Testis (tissue), 2 donors: ENCODE measurements at regions not wholly inside any gene's neighbourhood (a gene's known extent, or its start where the extent isn't known, plus 50 kb on each side); places are given as distances from the start of the nearest gene placed in this dataset.

Source experiments
- DNase-seq: peaks from one replicate; pipeline ENCODE4 v3.0.0-alpha.2; 2019
- H3K27ac ChIP-seq, 2 donors: fragments of 200-600 bp; sonication (generic); one replicate each; pipeline ENCODE4 v1.5.1; 2019
- H3K27me3 ChIP-seq: fragments of 200-600 bp; sonication (generic); one replicate; pipeline ENCODE4 v1.5.1; 2019
- H3K36me3 ChIP-seq: fragments of 200-600 bp; sonication (generic); one replicate; pipeline ENCODE4 v1.5.1; 2017; ENCODE audit warnings: low read depth; ENCODE audit errors: missing control alignments
- H3K4me1 ChIP-seq: fragments of 200-600 bp; sonication (generic); one replicate; pipeline ENCODE4 v1.5.1; 2019
- H3K4me3 ChIP-seq, 2 donors: fragments of 200-600 bp; sonication (generic); one replicate each; pipeline ENCODE4 v1.5.1; 2017 to 2019
- H3K9me3 ChIP-seq: fragments of 200-600 bp; sonication (generic); one replicate; pipeline ENCODE4 v1.5.1; 2017
- CTCF ChIP-seq, 3 experiments: fragments of 450-650 bp in 2 of 3; fragments of 200-600 bp in 1 of 3; sonication (generic) in 1 of 3; IDR thresholded peaks; one replicate each; pipeline ENCODE4 v1.5.1; 2016 to 2019; ENCODE audit warnings: antibody characterized with exemption in 3 of 3, mild to moderate bottlenecking in 2 of 3, moderate library complexity in 1 of 3
- POLR2A ChIP-seq: fragments of 450-650 bp; IDR thresholded peaks from one replicate; pipeline ENCODE4 v1.6.1; 2017; ENCODE audit warnings: antibody characterized with exemption, mild to moderate bottlenecking, moderate library complexity
- WGBS, 2 donors: methylation state at CpG; one replicate each; pipeline ENCODE4 v1.1.5; 2018; 5-methylcytosine and 5-hydroxymethylcytosine counted together
- intact Hi-C: fragments of 100-400 bp; cut with DNase I; formaldehyde crosslinking; loops from one replicate; pipeline ENCODE4 v1.15.1; 2023; ENCODE audit warnings: low total_unique reads

DNA sequence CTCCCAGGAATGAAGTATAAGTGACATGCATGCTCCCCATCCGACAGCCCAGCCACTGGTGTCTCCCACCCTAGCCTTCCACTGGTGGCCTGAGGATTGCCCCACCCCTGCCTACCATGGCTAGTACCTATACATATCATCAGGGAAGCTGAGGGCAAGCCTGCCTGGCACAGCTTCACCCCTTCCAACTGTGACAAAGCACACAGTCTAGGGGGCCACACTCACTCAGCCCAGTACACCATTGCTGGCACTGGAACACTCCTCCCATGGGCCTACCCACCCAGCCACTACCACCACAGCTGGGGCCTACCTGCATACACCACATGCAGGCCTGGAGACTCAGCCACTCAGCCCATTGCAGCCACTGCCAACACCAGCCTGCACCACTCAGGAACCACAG lies 393.1 kb upstream of the STEAP1 start:
- H3K4me3 ChIP-seq, result no peak overlapping the region
- intact Hi-C loops, result no loop called here
- 92% methylated on average over 1 of the region's 1 CpG; no CpG with 5 or more reads in 1 of the 2 donors for WGBS, 2 donors
- TF ChIP-seq CTCF (IDR thresholded peaks at IDR 0.05) (no peak), POLR2A (no peak)
- DNase-seq, result no peak
- H3K9me3 ChIP-seq, result no peaks in the 10 kb centered on the region
- no peaks in the 10 kb centered on the region for H3K27me3 ChIP-seq
- no peaks in the 10 kb centered on the region for H3K4me1 ChIP-seq
- H3K27ac ChIP-seq, result no peak overlapping the region
- no peaks in the 10 kb centered on the region for H3K36me3 ChIP-seq

DNA sequence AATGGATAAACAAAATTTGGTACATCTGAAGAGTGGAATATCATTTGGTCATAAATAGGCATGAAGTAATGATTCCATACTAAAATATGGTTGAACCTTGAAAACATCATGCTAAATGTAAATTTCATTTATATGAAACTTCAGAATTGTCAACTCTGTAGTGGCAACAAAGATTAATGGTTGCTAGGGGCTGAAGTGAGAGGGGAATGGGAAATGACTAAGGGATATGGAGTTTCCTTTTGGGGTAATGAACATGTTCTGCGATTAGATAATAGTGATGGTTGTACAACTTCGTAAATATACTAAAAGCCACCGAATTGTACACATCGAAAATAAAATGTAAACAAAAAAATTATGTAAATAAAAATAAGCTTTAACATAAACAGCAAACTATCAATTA lies 384.1 kb upstream of the STEAP1 start:
- Histone ChIP-seq H3K4me3 (no peak overlapping the region), H3K27me3 (no peaks in the 10 kb centered on the region), H3K9me3 (no peaks in the 10 kb centered on the region), H3K36me3 (no peaks in the 10 kb centered on the region), H3K27ac (no peak overlapping the region), H3K4me1 (no peaks in the 10 kb centered on the region)
- no peak for DNase-seq
- TF ChIP-seq CTCF (IDR thresholded peaks at IDR 0.05) (no peak), POLR2A (no peak)
- WGBS, 2 donors, result 81 to 86% methylated on average over 4 of the region's 4 CpGs
- intact Hi-C loops, result no loop called here

DNA sequence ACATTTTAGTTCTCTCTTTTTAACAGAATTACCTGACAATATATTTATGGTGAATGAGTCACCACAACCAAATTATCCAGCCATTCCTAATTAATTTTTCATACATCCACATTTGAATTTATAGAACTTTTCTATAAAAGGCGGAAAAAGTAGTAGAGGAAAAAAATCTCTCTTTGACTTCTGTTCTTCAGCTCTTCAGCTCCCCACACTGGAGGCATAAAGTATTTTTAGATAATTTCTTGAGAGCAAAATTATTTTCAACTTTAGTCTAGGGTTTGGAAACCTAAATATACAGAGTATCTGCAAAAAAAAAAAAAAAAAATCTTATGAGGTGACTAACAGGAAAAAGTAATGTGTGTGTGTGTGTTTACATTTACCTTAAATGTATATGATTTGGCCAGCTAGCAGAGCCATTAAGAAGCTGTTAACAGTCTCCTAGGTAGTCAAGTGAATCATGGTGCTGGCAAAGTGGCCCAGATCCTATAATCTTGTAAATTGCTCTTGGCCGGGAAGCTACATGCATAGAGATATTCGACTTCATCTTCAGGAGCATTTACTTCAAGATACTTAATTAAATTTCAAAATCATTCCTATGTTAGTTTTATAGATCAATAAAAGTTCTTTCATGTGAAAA lies 383.1 kb upstream of the STEAP1 start:
- Histone ChIP-seq H3K27ac (no peak overlapping the region), H3K4me1 (no peaks in the 10 kb centered on the region), H3K36me3 (no peaks in the 10 kb centered on the region), H3K4me3 (no peak overlapping the region), H3K27me3 (no peaks in the 10 kb centered on the region), H3K9me3 (no peaks in the 10 kb centered on the region)
- 55 to 68% methylated on average over 3 of the region's 3 CpGs for WGBS, 2 donors
- no peak for DNase-seq
- TF ChIP-seq CTCF (IDR thresholded peaks at IDR 0.05) (no peak), POLR2A (no peak)
- intact Hi-C loops, result no loop called here

DNA sequence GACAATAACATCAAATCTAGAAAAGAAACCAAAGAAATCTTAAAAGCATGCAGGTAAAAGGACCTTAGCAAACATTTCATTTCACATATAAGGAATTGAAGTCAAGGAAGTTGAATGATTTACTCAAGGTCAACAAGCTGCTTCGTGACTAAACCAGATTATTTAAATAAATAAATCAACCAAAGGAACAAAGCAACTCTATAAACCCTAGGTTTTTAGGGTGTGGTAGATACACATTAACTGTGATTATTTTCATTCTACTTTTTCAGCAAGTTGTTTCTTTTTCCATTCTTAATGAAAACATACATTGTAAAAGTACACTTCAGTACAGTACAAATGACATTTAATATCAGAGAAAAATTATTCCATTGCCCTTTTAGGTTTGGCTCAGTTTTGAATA lies 382.0 kb upstream of the STEAP1 start:
- H3K27me3 ChIP-seq, result no peaks in the 10 kb centered on the region
- no peak overlapping the region for H3K27ac ChIP-seq
- H3K36me3 ChIP-seq, result no peaks in the 10 kb centered on the region
- WGBS, 2 donors, result 11 to 32% methylated on average over 1 of the region's 1 CpG
- no peak overlapping the region for H3K4me3 ChIP-seq
- no peaks in the 10 kb centered on the region for H3K4me1 ChIP-seq
- H3K9me3 ChIP-seq, result no peaks in the 10 kb centered on the region
- intact Hi-C loops, result no loop called here
- no peak for DNase-seq
- no peak for TF ChIP-seq CTCF (IDR thresholded peaks at IDR 0.05)
- TF ChIP-seq POLR2A, result no peak

GRCh38 chr7:89773611-89774010 lies 380.7 kb upstream of the STEAP1 start:
- H3K9me3 ChIP-seq, result no peaks in the 10 kb centered on the region
- no peak for TF ChIP-seq POLR2A
- no peak for TF ChIP-seq CTCF (IDR thresholded peaks at IDR 0.05)
- no peak overlapping the region for H3K27ac ChIP-seq
- whole genome bisulfite sequencing, 2 donors, result 89% methylated on average over 2 of the region's 2 CpGs
- H3K36me3 ChIP-seq, result no peaks in the 10 kb centered on the region
- no peak overlapping the region for H3K4me3 ChIP-seq
- intact Hi-C loops, result no loop called here
- no peaks in the 10 kb centered on the region for H3K4me1 ChIP-seq
- H3K27me3 ChIP-seq, result no peaks in the 10 kb centered on the region
- no peak for DNase-seq
